Fibroblast of skin of left biceps (primary cell): ENCODE measurements at regions not wholly inside any gene's neighbourhood (a gene's known extent, or its start where the extent isn't known, plus 50 kb on each side); places are given as distances from the start of the nearest gene placed in this dataset.
"Not testable (repeated sequence)": the region's sequence is repeated elsewhere in the genome, so short reads cannot be mapped to it uniquely, and the experiment has no call there.

Source experiments
- DNase-seq, 2 experiments: peaks; one replicate each; pipeline ENCODE4 v3.0.0-alpha.2; 2013; ENCODE audit warnings: low read depth in 2 of 2

- no peak for DNase-seq
These were observed 382.0 kb downstream of the MAGEB5 start for GRCh38 chrX:26597981-26598380.

DNA sequence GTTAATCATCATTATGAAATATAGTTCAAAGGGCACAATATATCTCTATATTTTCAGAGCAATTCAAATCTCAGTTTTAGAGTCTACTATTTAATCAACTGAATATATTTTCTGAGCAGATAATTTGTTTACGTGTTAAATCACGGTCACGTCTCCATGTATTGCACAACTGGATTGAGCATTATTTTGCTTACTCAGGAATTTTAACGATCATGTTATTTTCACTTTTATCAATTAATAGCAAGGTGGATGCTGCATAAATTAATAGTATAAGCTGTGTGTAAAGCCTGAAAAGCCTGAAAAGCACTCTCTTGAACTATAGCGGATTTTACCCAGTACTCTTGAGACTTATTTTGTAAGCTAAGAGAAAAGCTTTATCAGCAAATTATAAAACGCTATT is 374.9 kb downstream of the MAGEB5 start:
- DNase-seq: no peak

GRCh38 chrX:26586570-26586969 is 370.6 kb downstream of the MAGEB5 start:
- DNase-seq: no peak

GRCh38 chrX:26581091-26581490 is 365.1 kb downstream of the MAGEB5 start:
- peak; percentile 66 to 70 for DNase-seq

DNA sequence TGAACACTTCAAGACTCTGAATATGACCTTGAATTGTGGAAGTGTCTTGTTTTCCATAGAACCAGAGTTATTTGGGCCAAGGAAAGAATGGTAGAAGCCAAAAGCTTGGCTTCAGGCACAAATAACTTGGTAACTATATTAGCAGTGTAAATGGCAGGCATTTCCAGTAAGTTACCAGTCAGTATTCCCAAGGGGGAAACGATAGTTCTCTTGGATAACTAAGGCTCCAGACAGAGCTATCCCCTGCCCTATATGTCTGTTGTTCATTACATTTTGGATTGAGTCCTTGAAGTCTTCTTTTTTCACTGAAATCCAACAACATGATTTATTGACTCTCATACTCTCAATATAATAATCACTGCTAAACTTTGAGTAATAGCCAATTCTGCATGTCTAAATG is 364.1 kb downstream of the MAGEB5 start:
- DNase-seq: peak in 1 of 2 experiments; percentile 42

- no peak for DNase-seq
These were observed 358.3 kb downstream of the MAGEB5 start for GRCh38 chrX:26574234-26574633.

DNA sequence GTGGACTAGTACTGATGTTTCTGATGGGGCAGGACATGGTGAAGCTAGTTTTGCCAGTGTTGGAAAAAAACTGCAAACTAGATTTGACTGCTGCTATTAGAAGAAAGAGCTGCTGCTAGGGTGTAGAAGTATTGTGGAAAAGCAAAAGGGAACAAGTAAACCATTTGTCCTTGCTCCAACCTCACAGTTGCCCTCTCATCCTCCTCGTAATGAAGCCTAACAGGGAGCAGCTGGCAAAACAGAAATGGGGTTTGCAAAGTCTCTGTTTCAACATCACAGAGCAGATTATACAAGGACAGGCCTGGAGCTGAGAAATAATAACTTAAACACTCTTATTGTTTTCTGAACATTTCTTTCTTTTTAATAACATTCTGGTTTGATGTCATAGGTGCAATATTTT is 346.2 kb downstream of the MAGEB5 start:
- no peak for DNase-seq

GRCh38 chrX:26559855-26560254 is 343.9 kb downstream of the MAGEB5 start:
- DNase-seq: no peak

- DNase-seq: no peak
These were observed 342.9 kb downstream of the MAGEB5 start for GRCh38 chrX:26558719-26559386.

DNA sequence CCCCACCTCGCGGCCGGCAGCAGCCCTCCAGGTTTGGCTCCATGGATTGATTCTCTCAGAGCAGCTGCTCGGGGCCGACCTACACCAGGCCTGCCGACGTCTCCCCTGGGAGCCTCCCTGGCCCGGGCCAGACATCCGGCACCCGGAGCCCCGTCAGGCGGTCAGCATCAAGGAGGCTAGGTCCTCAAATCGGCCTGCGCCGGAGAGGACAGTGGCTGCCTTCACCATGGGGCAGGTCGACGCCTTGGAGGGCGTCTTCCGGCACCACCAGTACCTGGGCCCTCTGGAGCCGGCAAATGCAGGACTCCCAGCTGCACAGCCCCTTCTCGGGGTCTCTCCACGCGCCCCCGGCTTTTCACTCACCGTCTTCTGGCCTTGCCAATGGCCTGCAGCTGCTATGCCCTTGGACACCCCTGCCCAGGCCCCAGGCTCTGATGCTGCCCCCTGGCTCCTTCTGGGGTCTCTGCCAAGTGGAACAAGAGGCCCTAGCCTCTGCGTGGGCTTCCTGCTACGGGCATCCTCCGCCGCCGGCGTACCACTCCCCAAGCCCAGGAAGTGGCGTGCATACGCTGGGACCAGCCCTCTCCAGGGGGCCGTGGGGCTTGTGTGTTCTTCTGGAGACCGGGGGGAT is 341.8 kb downstream of the MAGEB5 start:
- no peak for DNase-seq

DNA sequence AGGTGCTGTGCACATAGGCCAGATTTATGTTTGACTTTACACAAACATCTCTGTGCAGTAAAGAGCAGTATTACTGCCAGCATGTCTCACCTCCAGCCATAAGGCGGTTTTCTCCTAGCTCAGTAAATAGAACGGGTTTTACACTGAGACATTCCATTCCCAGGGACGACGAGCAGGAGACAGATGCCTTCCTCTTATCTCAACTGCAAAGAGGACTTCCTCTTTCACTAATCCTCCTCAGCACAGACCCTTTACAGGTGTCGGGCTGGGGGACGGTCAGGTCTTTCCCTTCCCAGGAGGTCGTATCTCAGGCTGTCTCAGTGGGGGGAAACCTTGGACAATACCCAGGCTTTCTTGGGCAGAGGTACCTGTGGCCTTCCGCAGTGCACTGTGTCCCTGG is 309.8 kb downstream of the MAGEB5 start:
- not testable (repeated sequence) for DNase-seq

DNA sequence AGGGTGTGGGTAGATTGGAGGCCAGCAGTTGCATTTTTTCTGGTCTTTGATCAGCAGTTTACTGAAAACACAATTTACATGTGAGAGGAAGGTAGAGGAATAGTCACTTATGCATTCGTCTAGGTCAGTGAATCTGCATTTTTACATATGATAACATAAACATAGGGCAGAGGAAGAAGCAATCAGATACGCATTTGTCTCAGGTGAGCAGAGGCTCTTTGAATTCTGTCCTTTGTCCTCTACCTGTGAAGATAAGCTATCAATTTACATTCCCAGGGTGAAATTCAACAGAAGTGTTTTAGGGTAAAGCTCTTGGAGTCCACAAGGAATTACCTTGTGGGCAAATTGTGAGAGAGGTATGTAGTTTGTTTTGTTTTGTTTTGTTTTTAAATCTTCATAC is 306.5 kb downstream of the MAGEB5 start:
- DNase-seq: no peak

DNA sequence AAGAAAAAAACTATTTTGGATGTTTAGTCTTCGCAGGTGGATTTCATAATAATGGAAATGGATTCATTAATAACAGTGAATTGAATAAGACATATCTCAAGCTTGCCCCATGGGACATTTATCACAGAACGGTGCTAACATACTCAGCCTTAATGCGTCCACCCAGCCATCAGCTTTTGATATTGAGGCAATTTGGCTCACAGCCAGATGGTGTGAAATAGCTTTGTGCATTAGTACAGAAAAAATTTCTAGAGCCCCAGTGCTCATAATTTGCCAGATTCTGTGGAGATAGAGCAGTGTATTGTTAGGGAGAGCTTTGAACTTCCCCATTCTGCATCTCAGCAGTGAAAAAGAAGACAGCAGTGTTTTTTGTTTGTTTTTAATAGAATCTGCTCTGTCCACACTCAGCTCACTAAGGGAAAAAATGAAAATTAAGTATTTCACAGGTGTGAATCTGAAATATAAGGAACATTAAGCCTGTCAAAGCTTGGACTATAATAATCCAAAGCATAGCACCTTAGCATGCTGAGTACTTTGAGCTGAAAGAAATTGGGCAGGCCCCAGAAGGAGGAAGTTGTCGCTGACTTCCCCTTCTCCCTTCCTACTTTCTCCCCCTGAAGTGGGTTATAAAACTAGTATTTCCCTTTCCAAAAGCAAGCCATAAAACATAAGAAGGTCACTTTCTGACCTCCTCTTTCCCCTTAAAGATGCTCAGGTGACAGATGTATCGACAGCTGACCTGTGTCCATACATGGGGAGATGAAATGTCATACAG is 295.8 kb downstream of the MAGEB5 start:
- no peak for DNase-seq

GRCh38 chrX:26470941-26471340 is 255.0 kb downstream of the MAGEB5 start:
- DNase-seq: no peak

DNA sequence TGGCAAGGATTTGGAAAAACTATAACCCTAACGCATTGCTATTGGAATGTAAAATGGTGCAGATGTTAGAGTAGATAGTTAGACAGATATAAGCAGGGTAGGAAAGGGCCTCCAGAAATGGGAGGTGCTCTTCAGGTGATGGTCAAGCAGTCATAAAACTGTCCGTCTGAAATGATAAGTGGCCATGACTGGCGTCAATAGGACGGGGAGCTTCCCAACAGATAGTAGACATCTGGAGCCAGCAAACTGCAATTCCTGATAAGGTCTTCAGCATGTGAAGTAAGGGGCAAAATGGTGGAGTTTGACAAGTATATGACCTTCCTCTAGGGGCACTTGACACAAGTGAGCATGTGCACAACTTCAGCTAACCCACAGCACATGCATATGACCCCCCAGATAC is 250.4 kb downstream of the MAGEB5 start:
- DNase-seq: no peak

GRCh38 chrX:26445288-26445687 is 229.3 kb downstream of the MAGEB5 start:
- DNase-seq: no peak

DNA sequence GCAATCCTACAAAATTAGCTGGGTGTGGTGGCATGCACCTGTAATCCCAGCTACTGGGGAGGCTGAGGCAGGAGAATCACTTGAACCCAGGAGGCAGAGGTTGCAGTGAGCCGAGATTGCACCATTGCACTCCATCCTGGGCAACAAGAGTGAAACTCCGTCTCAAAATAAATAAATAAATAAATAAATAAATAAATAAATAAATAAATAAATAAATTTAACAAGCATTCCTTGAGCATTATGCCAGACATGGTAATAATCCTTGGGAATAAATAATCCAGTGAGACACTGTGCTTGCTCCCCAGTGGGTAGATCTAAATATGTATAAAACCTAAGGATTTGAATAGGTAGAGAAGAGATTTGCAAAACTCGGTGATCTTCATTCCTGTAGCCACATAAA is 228.4 kb downstream of the MAGEB5 start:
- not testable (repeated sequence) for DNase-seq

DNA sequence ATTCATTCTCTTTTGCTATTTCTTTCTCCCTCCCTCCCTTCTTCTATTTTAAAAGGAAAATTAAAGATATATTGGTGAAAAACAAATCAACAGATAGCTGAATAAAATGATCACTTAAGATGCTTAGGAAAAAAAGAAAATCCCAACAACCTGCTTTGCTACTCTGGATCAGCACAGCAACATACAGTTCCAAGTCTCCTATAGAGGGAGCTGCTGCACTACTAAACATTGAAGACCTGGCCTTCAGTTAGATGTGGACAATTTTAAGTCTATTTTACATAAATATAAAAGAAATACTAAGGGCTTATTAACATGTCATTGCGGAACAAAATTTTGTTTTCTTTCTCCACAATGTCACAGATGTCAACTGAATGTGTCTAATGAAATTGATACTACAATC is 226.4 kb downstream of the MAGEB5 start:
- peak; percentile 0 to 2 for DNase-seq

DNA sequence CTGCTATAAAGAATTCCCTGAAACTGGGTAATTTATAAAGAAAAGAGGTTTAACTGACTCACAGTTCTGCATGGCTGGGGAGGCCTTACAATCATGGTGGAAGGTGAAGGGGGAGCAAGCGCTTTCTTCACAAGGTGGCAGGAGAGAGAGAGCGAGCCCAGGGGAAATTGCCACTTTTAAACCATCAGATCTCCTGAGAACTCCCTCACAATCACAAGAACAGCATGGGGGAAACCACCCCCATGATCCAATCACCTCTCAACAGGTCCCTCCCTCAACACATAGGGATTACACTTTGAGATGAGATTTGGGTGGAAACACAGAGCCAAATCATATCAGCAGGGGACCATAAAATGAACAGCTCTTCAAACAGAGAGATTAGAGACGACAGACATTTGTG is 198.6 kb downstream of the MAGEB5 start:
- DNase-seq: no peak

- DNase-seq: no peak
These were observed 195.1 kb downstream of the MAGEB5 start for GRCh38 chrX:26411045-26411444.

- DNase-seq: no peak
These were observed 193.7 kb downstream of the MAGEB5 start for GRCh38 chrX:26409636-26410035.

DNA sequence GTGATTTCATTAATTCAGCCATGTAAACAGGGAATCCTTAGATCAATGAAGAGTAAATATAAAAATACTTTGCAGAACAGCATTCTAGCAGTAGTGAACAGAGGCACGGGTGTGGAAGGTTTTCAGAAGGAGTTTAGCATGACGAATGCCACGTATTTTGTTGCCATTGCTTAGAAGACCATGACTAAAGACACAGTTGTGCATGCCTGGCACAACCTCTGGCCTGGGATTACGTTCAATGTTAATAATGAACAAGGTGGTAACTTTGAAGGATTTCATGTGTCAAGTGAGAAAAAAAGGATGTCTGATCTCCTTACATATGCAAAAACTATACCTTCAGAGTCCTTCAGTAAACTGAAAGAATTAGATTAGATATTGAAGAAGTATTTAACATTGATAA is 171.9 kb downstream of the MAGEB5 start:
- no peak for DNase-seq
